ENCODE measurements at regions not wholly inside any gene's neighbourhood (a gene's known extent, or its start where the extent isn't known, plus 50 kb on each side); places are given as distances from the start of the nearest gene placed in this dataset.

- TF ChIP-seq, protein P1, sequence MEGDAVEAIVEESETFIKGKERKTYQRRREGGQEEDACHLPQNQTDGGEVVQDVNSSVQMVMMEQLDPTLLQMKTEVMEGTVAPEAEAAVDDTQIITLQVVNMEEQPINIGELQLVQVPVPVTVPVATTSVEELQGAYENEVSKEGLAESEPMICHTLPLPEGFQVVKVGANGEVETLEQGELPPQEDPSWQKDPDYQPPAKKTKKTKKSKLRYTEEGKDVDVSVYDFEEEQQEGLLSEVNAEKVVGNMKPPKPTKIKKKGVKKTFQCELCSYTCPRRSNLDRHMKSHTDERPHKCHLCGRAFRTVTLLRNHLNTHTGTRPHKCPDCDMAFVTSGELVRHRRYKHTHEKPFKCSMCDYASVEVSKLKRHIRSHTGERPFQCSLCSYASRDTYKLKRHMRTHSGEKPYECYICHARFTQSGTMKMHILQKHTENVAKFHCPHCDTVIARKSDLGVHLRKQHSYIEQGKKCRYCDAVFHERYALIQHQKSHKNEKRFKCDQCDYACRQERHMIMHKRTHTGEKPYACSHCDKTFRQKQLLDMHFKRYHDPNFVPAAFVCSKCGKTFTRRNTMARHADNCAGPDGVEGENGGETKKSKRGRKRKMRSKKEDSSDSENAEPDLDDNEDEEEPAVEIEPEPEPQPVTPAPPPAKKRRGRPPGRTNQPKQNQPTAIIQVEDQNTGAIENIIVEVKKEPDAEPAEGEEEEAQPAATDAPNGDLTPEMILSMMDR (conservative IDR thresholded peaks at IDR 0.05; ENCODE audit: low read depth, low read length) = no peak
- DNase-seq (ENCODE audit: low read depth) = no peak
- H3K4me3 ChIP-seq (ENCODE audit: low read length) = no peak overlapping the region
Observed at GRCh38 chr13:76656500-76656899, 229.7 kb downstream of the KCTD12 start.

DNA sequence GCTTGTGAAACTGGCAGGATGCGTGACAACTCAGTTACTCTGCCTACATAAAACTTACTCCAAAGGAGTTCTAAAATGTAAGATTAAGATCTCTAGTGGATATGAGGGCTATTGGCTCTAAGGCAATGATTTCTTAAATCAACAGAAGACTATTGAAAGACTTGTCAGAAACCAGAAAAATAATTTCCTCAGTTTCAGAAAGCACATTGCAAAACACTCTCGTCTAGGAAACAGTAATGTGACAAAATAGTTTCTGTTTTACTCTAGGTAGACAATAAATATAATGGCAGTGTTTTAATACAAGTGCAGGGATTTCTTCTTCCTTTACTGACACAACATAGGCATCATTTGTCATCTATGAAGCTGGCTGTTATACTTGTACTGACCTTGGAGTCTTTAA lies 230.1 kb downstream of the KCTD12 start:
- TF ChIP-seq, protein P1 (conservative IDR thresholded peaks at IDR 0.05; ENCODE audit: low read depth, low read length) = no peak
- no peak overlapping the region for H3K4me3 ChIP-seq (ENCODE audit: low read length)
- DNase-seq (ENCODE audit: low read depth) = no peak

DNA sequence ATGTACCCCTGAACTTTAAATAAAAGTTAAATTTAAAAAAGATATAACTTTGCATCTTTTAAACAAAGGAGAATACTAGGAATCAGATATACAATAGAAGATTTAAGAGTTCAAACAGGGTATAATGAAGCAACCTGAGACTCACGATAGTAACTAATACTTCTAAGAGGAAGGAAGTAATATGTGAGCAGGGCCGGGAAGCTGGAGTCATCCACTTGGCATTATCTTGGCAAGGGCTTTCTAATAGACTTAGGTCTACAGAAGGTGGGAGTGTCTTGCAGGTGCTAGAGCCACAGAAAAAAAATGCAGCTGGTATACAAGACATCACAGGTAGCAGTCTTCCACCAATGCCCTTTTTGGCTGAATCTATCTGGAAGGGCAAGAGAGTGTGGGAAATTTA lies 231.9 kb downstream of the KCTD12 start:
- H3K4me3 ChIP-seq (ENCODE audit: low read length) = no peak overlapping the region
- TF ChIP-seq, protein P1 (conservative IDR thresholded peaks at IDR 0.05; ENCODE audit: low read depth, low read length) = no peak
- no peak for DNase-seq (ENCODE audit: low read depth)

DNA sequence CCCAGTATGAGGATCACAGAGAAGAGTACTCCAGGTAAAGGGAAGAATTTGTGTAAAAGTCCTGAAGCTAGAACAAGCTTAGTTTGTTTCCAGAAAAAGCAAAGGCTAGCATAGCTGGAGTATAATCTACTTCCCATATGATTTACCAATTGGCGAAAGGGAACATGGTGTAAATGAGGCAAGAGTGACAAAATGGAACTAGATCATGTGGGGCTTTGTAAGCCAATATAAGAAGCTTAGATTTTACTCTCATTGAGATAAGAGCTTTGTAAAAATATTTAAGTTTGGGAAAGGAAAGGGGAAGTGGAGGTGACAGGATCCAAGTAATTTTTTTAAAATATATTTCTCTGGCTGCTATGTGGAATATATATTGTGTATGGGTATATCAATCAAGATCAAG lies 234.9 kb downstream of the KCTD12 start:
- TF ChIP-seq, protein P1 (conservative IDR thresholded peaks at IDR 0.05; ENCODE audit: low read depth, low read length) = no peak
- no peak overlapping the region for H3K4me3 ChIP-seq (ENCODE audit: low read length)
- no peak for DNase-seq (ENCODE audit: low read depth)

DNA sequence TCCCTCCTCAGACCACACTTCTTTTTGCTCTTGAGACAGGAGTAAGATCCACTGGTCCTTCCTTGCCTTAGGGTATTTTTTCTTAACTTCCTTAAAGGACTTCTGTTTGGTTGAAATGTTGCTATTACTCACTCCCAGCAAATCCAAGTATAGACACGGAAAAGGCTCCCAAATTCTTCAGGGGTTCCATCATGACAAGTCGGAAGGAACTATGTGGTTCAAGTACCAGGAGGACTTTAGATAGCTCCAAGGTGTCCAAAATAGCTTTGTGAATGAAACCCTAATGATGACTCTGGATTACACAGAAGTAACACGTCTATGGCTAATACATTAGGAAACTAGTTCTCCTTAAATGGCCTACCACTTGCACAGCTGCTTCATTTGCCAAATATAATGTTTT lies 238.7 kb downstream of the KCTD12 start:
- H3K4me3 ChIP-seq (ENCODE audit: low read length) = no peak overlapping the region
- TF ChIP-seq, protein P1 (conservative IDR thresholded peaks at IDR 0.05; ENCODE audit: low read depth, low read length) = no peak
- DNase-seq (ENCODE audit: low read depth) = no peak

- TF ChIP-seq, protein P1 (conservative IDR thresholded peaks at IDR 0.05; ENCODE audit: low read depth, low read length) = no peak
- no peak for DNase-seq (ENCODE audit: low read depth)
- no peak overlapping the region for H3K4me3 ChIP-seq (ENCODE audit: low read length)
Observed at GRCh38 chr13:76646946-76647345, 239.3 kb downstream of the KCTD12 start.

DNA sequence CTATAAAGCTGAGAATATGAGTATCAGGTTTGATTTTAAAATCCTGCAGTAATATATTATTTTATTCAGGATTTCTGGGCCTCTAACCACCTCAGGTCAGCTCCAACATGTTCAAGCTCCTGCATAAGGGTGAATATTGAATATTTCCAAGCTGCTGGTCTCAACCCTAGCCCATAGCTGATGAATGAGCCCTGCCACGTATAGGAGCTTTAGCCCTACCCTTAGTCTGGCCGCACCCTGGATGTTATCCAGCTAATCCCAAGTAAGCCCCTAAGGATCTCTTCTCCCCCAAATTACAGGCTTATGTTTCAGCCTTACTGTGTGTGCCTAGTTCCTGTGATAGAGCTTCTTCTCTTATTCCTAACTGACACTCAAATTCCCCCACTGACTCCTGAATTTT lies 240.6 kb downstream of the KCTD12 start:
- H3K4me3 ChIP-seq (ENCODE audit: low read length) = no peak overlapping the region
- TF ChIP-seq, protein P1 (conservative IDR thresholded peaks at IDR 0.05; ENCODE audit: low read depth, low read length) = no peak
- no peak for DNase-seq (ENCODE audit: low read depth)
